Eye (tissue), 1 donor: ENCODE measurements at regions not wholly inside any gene's neighbourhood (a gene's known extent, or its start where the extent isn't known, plus 50 kb on each side); places are given as distances from the start of the nearest gene placed in this dataset.
"Not testable (repeated sequence)": the region's sequence is repeated elsewhere in the genome, so short reads cannot be mapped to it uniquely, and the experiment has no call there.

Experiments
- DNase-seq: peaks from one replicate; pipeline ENCODE4 v3.0.0-alpha.2; 2015

GRCh38 chr3:163513149-163513657 lies 1565.1 kb downstream of the SI start:
- DNase-seq: no peak

- no peak for DNase-seq
These were observed 1570.1 kb downstream of the SI start for GRCh38 chr3:163508206-163508605.

- DNase-seq: no peak
These were observed 1573.3 kb downstream of the SI start for GRCh38 chr3:163504974-163505373.

GRCh38 chr3:163499736-163500219 lies 1578.5 kb downstream of the SI start:
- not testable (repeated sequence) for DNase-seq

GRCh38 chr3:163498842-163499735 lies 1579.2 kb downstream of the SI start:
- not testable (repeated sequence) for DNase-seq

GRCh38 chr3:163491714-163492113 lies 1586.6 kb downstream of the SI start:
- DNase-seq: no peak

GRCh38 chr3:163490119-163490518 lies 1588.2 kb downstream of the SI start:
- no peak for DNase-seq

- no peak for DNase-seq
These were observed 1595.6 kb downstream of the SI start for GRCh38 chr3:163482695-163483094.

- no peak for DNase-seq
These were observed 1596.6 kb downstream of the SI start for GRCh38 chr3:163481738-163482137.

- peak; percentile 33 for DNase-seq
These were observed 1602.1 kb downstream of the SI start for GRCh38 chr3:163476179-163476578.

- DNase-seq: peak; percentile 12
These were observed 1603.5 kb downstream of the SI start for GRCh38 chr3:163474766-163475165.

GRCh38 chr3:163468531-163469335 lies 1609.6 kb downstream of the SI start:
- DNase-seq: no peak

- DNase-seq: no peak
These were observed 1615.8 kb downstream of the SI start for GRCh38 chr3:163462446-163462845.

GRCh38 chr3:163450698-163451097 lies 1627.6 kb downstream of the SI start:
- peak; percentile 5 for DNase-seq

- DNase-seq: no peak
These were observed 1639.5 kb downstream of the SI start for GRCh38 chr3:163438760-163439159.

GRCh38 chr3:163422671-163423070 lies 1655.6 kb downstream of the SI start:
- no peak for DNase-seq

- no peak for DNase-seq
These were observed 1686.7 kb downstream of the SI start for GRCh38 chr3:163391407-163392181.

GRCh38 chr3:163384383-163384782 lies 1693.9 kb downstream of the SI start:
- DNase-seq: no peak

GRCh38 chr3:163382183-163382582 lies 1696.1 kb downstream of the SI start:
- no peak for DNase-seq

GRCh38 chr3:163368168-163368567 lies 1710.1 kb downstream of the SI start:
- DNase-seq: no peak

GRCh38 chr3:163364717-163365116 lies 1713.6 kb downstream of the SI start:
- DNase-seq: no peak

- no peak for DNase-seq
These were observed 1716.1 kb downstream of the SI start for GRCh38 chr3:163362151-163362550.
